ENCODE measurements at regions not wholly inside any gene's neighbourhood (a gene's known extent, or its start where the extent isn't known, plus 50 kb on each side); places are given as distances from the start of the nearest gene placed in this dataset.
A peak's percentile ranks its signal among the peaks of the same experiment; 100 is the strongest.
"Not testable (repeated sequence)": the region's sequence is repeated elsewhere in the genome, so short reads cannot be mapped to it uniquely, and the experiment has no call there.

DNA sequence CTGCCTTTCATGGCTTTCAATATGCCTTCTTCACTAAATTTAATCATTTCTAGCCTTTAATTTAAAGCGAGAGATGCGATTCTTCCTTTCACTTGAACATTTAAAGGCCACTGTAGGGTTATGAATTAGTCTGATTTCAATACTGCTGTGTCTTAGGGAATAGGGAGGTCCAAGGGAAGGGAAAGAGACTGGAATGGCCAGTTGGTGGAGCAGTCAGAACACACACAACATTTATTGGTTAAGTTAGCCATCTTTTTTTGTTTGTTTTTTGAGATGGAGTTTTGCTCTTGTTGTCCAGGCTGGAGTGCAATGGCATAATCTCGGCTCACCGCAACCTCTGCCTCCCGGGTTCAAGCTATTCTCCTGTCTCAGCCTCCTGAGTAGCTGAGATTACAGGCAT is 662.5 kb upstream of the LUZP2 start:
- TF ChIP-seq, protein P1, sequence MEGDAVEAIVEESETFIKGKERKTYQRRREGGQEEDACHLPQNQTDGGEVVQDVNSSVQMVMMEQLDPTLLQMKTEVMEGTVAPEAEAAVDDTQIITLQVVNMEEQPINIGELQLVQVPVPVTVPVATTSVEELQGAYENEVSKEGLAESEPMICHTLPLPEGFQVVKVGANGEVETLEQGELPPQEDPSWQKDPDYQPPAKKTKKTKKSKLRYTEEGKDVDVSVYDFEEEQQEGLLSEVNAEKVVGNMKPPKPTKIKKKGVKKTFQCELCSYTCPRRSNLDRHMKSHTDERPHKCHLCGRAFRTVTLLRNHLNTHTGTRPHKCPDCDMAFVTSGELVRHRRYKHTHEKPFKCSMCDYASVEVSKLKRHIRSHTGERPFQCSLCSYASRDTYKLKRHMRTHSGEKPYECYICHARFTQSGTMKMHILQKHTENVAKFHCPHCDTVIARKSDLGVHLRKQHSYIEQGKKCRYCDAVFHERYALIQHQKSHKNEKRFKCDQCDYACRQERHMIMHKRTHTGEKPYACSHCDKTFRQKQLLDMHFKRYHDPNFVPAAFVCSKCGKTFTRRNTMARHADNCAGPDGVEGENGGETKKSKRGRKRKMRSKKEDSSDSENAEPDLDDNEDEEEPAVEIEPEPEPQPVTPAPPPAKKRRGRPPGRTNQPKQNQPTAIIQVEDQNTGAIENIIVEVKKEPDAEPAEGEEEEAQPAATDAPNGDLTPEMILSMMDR (IDR thresholded peaks at IDR 0.05) = peak in 2 of 12 donors; percentile 10 to 20
- TF ChIP-seq POLR2A (IDR thresholded peaks at IDR 0.05) = not testable (repeated sequence)
